Hepatocyte (in vitro differentiated cells): ENCODE measurements at regions not wholly inside any gene's neighbourhood (a gene's known extent, or its start where the extent isn't known, plus 50 kb on each side); places are given as distances from the start of the nearest gene placed in this dataset.

ENCODE experiments used
- EZH2 ChIP-seq: fragments of 200-600 bp; sonication (generic); IDR thresholded peaks from 2 replicates; pipeline ENCODE4 v1.6.1; 2016; ENCODE audit warnings: antibody characterized with exemption, mild to moderate bottlenecking, borderline replicate concordance
- EZH2phosphoT487 ChIP-seq: fragments of 200-600 bp; sonication (generic); IDR thresholded peaks from one replicate; pipeline ENCODE4 v1.6.1; 2018; ENCODE audit warnings: antibody characterized with exemption, mild to moderate bottlenecking, low read depth, moderate library complexity; ENCODE audit not compliant: unreplicated experiment, severe bottlenecking
- TF ChIP-seq, protein P1 (sequence below): fragments of 200-600 bp; sonication (generic); IDR thresholded peaks from 2 replicates; pipeline ENCODE4 v1.5.1; 2016; ENCODE audit warnings: antibody characterized with exemption, mild to moderate bottlenecking; ENCODE audit not compliant: poor library complexity

DNA sequence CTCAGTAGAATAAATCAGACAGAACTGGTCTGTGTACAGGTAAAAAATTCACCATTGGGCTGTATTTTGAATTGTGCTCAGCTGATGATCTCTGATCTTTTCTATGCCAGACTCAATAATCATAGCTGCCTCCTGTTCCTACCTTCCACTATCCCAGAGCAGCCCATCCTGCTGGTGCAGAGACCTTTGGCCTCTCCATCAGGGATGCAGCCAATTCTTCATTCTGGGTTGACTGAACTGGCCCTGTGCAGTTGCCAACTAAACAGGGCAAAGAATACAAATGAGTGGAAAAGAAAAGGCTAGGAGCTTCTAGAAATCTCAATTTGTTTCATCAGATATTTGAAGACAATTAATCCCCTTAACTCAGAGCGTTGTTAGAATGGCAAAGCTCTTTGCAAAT, 1781.3 kb upstream of the CELF4 start:
- TF ChIP-seq, protein P1, sequence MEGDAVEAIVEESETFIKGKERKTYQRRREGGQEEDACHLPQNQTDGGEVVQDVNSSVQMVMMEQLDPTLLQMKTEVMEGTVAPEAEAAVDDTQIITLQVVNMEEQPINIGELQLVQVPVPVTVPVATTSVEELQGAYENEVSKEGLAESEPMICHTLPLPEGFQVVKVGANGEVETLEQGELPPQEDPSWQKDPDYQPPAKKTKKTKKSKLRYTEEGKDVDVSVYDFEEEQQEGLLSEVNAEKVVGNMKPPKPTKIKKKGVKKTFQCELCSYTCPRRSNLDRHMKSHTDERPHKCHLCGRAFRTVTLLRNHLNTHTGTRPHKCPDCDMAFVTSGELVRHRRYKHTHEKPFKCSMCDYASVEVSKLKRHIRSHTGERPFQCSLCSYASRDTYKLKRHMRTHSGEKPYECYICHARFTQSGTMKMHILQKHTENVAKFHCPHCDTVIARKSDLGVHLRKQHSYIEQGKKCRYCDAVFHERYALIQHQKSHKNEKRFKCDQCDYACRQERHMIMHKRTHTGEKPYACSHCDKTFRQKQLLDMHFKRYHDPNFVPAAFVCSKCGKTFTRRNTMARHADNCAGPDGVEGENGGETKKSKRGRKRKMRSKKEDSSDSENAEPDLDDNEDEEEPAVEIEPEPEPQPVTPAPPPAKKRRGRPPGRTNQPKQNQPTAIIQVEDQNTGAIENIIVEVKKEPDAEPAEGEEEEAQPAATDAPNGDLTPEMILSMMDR, result no peak
- TF ChIP-seq EZH2phosphoT487 (no peak), EZH2 (no peak)
